GM21528 (cell line): ENCODE measurements at regions not wholly inside any gene's neighbourhood (a gene's known extent, or its start where the extent isn't known, plus 50 kb on each side); places are given as distances from the start of the nearest gene placed in this dataset.

Experiments
- ATAC-seq: cut with Tn5 transposase; IDR thresholded peaks from one replicate; pipeline ENCODE4 v1.9.1; 2021; ENCODE audit warnings: mild to moderate bottlenecking, moderate library complexity; ENCODE audit not compliant: unreplicated experiment, low FRiP score

DNA sequence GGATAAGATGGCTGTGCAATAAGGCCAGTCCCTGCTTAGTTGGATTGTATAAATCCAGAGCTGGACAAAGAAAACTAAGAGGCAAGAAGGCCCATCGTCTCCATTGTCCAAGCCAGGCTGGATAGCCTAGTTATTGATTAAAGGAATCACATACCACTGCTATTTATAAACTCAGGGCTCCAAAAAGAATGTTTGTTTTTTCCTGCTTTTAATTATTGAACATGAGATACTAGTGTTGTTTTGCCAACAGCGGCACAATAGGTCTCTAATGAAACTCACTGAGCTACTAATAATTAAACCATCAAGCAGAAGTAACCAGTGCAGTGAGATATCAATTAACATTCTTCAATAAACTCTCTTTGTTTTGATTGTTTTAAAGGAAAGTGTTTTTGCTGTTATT lies 259.7 kb downstream of the INSC start:
- no peak for ATAC-seq

DNA sequence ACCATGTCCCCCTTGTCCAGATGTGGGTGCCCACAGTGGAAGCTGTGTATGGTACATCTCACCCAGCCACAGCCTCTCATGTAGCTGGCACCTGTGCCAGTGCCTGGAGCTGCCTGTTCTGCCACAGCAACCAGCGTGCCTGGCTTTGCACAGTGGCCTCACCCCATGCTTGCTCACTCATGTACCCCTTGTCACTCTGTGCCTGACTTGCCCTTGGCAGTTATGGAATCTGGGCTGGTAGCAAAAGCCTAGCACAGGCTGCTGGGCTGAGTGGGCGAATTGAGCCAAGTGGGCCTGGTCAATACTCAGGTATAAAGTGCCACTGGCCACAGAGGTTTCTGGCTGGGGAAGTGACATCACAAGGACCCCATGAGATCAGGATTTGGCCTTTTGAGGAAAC lies 264.2 kb downstream of the INSC start:
- no peak for ATAC-seq

- ATAC-seq, result no peak
These were observed 264.8 kb downstream of the INSC start for GRCh38 chr11:15379483-15379882.

DNA sequence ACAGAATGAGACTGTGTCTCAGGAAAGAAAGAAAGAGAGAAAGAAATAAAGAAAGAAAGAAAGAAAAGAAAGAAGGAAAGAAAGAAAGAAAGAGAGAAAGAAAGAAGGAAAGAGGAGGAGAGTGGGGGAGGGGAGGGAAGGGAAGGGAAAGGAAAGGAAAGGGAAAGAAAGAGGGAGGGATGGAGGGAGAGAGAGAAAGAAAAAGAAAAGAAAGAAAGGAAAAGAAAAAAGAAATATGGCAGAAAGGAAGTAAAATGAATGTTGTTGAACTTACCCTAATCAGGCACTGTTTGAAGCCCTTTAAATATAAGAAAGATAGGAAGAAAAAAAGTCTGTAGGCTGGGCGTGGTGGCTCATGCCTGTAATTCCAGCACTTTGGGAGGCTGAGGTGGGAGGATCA lies 276.1 kb downstream of the INSC start:
- no peak for ATAC-seq

GRCh38 chr11:15396778-15397177 lies 282.1 kb downstream of the INSC start:
- no peak for ATAC-seq

- no peak for ATAC-seq
These were observed 292.2 kb downstream of the INSC start for GRCh38 chr11:15406851-15407351.

GRCh38 chr11:15412054-15412453 lies 297.3 kb downstream of the INSC start:
- no peak for ATAC-seq

DNA sequence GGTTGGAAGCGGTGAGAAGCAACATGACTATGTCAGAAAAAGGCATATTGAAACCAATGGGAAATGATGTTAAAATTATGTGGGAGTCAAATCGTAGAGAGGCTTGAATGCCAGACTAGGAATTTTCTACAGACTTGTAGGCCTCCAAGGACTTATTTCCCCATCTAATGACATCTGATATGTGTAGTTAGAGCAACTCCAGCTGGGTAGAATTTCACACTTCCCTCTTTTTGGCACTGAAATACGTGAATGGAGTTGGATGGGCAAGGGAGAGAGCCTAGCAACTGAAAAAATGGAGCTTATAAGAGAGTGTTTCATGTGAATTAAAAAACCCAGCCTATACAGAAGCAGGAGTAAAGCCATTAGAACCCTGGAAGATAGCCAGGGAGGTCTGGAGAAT lies 304.2 kb downstream of the INSC start:
- ATAC-seq, result no peak

GRCh38 chr11:15419696-15420095 lies 305.0 kb downstream of the INSC start:
- no peak for ATAC-seq

DNA sequence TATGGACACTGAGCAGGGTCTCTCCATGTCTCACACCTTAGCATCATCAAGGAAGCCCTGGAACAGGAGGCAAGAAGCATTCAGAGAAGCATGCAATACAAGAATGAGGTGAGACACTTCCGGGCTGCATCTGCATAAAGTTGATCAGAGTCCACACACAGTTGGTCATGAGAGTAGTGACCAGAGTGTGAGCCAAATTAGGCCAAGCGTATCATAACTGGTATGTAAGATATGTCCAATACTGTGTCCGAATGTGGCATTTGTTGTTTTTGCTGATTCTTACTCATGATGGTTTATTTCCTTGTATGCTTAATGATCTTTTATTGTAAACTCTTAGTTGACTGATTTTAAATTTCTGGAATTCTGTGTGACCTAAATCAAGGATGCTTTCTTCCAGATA lies 315.7 kb downstream of the INSC start:
- no peak for ATAC-seq

DNA sequence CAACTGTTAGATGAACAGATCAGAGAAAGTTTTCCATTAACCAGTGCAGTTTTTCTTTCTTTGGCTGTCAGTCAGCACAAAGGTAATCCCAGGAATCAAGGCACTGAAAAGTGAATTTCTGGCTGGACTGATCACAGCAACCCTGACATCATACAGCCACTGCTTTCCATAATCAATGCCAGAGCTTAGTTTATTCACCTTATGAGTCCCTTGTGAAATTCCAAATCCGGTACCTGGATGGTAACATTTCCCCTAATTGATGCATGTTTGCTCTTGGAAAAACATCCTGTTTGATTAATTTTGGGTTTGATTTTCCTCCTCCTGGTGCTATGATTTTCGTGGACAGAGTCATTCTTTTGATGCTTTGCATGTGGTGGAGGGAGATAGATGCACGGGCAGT lies 319.8 kb downstream of the INSC start:
- ATAC-seq, result no peak

- ATAC-seq, result no peak
These were observed 331.6 kb downstream of the INSC start for GRCh38 chr11:15446315-15446714.

DNA sequence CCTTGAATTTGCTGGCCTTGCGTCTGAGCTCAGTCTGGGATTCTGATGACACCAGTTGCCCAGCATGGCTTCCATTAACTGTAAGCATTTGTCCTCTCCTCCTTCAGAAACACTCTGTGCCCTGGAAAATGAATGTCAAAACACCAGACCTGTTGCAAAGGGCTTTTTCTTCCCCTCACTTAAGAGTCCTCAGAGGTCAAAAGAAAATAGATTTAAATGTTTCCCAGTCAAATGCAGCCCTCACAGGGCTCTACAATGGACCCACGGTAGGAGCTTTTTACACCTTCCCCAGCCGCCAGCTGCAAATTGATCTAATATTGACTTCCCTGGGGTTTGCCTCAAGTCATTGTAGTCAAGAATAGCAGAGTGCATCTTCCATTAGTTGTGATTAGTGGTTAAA lies 332.2 kb downstream of the INSC start:
- no peak for ATAC-seq

- no peak for ATAC-seq
These were observed 337.0 kb downstream of the INSC start for GRCh38 chr11:15451713-15452112.

DNA sequence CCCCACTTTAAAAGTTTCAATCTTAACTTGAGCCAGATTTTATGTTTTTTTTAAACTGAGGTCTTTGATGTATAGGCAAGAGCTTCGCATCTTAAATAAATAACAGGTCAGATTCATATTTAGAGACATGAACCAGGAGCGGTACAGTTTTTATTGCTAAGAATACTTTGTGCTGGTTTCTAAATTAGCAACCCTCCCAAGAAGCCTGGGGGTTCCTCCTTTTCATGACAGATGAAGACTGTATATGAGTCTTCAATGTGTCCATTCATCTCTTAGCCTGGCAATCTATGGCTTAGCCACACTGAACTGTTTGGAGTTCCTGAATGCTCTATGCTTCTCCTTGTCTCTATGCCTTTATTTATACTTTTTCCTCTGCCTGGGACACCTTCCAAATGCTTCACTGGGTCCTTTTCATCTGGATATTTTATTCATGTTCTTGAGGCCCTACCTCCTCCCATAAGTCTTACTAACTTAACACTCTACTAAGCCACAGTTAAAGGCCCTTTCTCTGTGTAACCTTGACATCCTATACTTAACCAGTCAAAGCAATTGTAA lies 338.6 kb downstream of the INSC start:
- no peak for ATAC-seq

- ATAC-seq, result no peak
These were observed 353.7 kb downstream of the INSC start for GRCh38 chr11:15468466-15468865.

- peak; percentile 58 for ATAC-seq
These were observed 356.5 kb downstream of the INSC start for GRCh38 chr11:15471048-15471894.

- no peak for ATAC-seq
These were observed 357.4 kb downstream of the INSC start for GRCh38 chr11:15471895-15472799.

- ATAC-seq, result peak; percentile 76
These were observed 359.5 kb downstream of the INSC start for GRCh38 chr11:15473954-15474837.

GRCh38 chr11:15476371-15476917 lies 361.7 kb downstream of the INSC start:
- no peak for ATAC-seq
